ENCODE measurements at regions not wholly inside any gene's neighbourhood (a gene's known extent, or its start where the extent isn't known, plus 50 kb on each side); places are given as distances from the start of the nearest gene placed in this dataset.

DNA sequence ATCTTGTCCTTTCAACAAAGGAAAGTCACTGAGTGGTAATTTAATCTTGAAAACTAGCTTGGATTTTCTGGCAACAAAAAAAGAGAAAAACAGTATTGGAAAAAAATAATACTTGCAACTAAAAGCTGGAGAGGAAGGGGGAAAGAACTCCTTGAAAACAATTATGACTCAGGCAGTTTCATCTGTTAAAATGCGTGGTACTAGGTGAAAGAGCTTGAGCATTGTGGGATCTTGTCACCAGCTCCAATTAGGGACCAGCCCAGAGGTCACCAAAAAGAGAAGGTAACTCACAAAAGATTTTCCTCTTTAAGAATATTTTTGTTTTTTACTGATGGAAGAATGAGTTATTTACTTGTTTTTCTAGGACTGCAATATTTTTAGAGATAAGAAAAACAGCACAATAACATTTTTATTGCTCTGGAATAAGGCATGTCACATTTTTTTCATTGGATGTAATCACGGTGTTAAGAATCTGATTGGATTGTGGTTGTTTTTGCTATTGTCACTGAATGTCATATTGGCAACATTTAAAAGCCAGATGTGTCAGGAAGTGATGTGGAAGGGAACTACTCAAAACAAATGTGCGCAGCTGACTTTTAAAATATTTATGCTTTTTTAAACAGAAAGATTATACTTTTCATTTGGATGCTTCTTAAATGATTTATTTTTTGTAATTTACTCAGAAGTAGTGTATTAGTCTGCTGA lies 78.5 kb upstream of the ADAMTS5 start:
- Mint-ChIP-seq H3K4me1 (no peaks in the 10 kb centered on the region), H3K36me3 (ENCODE audit: low read depth) (no peaks in the 10 kb centered on the region), H3K27ac (no peak overlapping the region), H3K27me3 (no peaks in the 10 kb centered on the region), H3K9me3 (no peaks in the 10 kb centered on the region), H3K4me3 (no peak overlapping the region)
- DNase-seq, result no peak
- POLR2A ChIA-PET, result no interaction called here
- intact Hi-C loops (cut with micrococcal nuclease), result no loop called here
- TF ChIP-seq, protein P1, sequence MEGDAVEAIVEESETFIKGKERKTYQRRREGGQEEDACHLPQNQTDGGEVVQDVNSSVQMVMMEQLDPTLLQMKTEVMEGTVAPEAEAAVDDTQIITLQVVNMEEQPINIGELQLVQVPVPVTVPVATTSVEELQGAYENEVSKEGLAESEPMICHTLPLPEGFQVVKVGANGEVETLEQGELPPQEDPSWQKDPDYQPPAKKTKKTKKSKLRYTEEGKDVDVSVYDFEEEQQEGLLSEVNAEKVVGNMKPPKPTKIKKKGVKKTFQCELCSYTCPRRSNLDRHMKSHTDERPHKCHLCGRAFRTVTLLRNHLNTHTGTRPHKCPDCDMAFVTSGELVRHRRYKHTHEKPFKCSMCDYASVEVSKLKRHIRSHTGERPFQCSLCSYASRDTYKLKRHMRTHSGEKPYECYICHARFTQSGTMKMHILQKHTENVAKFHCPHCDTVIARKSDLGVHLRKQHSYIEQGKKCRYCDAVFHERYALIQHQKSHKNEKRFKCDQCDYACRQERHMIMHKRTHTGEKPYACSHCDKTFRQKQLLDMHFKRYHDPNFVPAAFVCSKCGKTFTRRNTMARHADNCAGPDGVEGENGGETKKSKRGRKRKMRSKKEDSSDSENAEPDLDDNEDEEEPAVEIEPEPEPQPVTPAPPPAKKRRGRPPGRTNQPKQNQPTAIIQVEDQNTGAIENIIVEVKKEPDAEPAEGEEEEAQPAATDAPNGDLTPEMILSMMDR (IDR thresholded peaks at IDR 0.05), result no peak
- CTCF ChIA-PET, result no interaction called here
- ATAC-seq (ENCODE audit: low read depth), result no peak

DNA sequence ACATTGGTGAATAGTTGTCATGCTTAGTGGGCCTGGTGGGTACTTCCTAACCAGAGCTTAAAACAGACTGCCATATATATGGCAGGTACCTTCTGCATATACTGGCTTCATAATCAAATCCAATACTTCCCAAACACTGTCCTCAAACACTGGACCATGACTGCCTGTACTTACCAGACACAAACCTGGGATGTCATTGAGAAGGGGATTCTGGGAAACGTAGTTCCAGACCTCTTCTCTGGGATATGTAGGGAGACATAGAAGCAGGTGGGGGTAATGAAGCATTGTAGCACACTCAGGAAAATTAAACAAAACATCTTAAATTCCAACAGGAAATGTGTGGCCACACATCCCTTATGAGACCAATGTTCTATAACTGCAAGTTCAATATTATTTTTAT lies 76.5 kb upstream of the ADAMTS5 start:
- ATAC-seq (ENCODE audit: low read depth) (no peak), DNase-seq (no peak)
- Mint-ChIP-seq H3K4me3 (no peak overlapping the region), H3K9me3 (no peaks in the 10 kb centered on the region), H3K27me3 (no peaks in the 10 kb centered on the region), H3K27ac (no peak overlapping the region), H3K36me3 (ENCODE audit: low read depth) (no peaks in the 10 kb centered on the region), H3K4me1 (no peaks in the 10 kb centered on the region)
- intact Hi-C loops (cut with micrococcal nuclease), result no loop called here
- TF ChIP-seq, protein P1 (IDR thresholded peaks at IDR 0.05), result no peak
- CTCF ChIA-PET, result no interaction called here
- POLR2A ChIA-PET, result no interaction called here

DNA sequence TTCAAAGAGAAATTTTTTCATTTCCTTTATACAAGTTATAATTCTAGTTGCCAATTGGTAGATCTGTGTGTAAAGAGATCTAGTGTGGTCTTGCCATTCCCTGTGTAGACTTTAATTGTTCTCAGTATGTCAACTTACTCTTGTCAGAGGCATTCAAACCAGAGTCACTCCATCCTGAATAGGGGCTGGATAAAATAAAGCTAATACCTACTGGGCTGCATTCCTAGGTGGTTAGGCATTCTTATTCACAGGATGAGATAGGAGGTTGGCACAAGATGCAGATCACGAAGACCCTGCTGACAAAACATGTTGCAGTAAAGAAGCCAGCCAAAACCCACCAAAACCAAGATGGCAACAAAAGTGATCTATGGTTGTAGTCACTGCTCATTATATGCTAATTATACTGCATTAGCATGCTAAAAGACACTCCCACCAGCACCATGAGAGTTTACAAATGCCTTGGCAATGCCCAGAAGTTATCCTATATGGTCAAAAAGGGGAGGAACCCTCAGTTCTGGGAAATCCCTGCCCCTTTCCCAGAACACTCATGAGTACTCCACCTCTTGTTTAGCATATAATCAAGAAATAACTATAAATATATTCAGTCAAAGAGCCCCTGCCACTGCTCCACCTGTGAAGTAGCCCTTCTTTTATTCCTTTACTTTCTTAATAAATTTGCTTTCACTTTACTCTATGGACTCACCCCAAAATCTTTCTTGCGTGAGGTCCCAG lies 74.0 kb upstream of the ADAMTS5 start:
- Mint-ChIP-seq H3K36me3 (ENCODE audit: low read depth) (no peaks in the 10 kb centered on the region), H3K4me1 (no peaks in the 10 kb centered on the region), H3K27me3 (no peaks in the 10 kb centered on the region), H3K4me3 (no peak overlapping the region), H3K27ac (no peak overlapping the region), H3K9me3 (no peaks in the 10 kb centered on the region)
- CTCF ChIA-PET, result no interaction called here
- POLR2A ChIA-PET, result no interaction called here
- no peak for DNase-seq
- ATAC-seq (ENCODE audit: low read depth), result no peak
- intact Hi-C loops (cut with micrococcal nuclease), result no loop called here
- TF ChIP-seq, protein P1 (IDR thresholded peaks at IDR 0.05), result no peak

DNA sequence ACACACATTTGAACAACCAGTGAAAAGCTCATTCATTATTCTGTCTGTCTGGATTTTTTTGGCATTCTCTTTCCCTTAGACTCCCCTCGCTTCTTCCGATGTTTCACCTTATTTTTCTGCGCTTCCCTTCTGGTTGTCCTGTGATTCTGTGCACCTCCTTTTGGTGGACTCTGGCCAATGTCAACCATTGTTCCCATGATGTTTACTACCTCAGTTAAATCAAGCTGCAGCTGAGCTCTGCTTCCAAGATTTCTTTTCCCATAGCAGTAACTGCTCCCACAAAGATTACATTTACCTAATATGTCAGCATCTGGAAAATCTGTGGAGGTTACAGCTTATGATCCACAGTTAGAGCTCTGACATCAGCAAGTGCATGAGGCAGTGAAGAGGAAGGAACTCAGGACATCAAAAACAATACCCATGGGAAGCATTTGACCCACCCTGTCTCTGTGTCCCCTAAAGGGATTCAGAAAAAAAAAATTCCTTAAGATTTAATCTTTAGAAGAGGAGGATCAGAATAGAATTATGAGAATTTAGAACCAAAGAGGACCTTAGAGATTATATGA lies 69.9 kb upstream of the ADAMTS5 start:
- POLR2A ChIA-PET, result no interaction called here
- CTCF ChIA-PET, result no interaction called here
- intact Hi-C loops (cut with micrococcal nuclease), result no loop called here

DNA sequence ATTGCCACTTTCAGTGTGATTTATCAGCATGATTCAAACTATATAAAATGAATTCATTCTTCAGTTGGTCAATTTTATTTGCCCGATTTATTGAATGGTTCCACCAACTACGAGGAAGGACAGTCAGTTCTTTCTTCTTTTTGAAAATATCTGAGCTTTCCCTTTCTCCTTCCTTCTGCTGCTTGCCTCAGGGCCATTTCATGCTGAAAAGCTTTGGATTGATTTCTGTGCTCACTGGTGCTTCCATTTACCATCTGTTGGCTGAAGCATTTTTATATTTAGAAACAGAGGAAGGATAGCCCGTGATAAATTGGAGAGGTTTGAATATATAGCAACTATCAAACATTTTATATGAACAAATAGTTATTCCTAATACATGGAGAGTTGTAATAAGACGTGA lies 68.9 kb upstream of the ADAMTS5 start:
- Mint-ChIP-seq H3K4me3 (no peak overlapping the region), H3K9me3 (no peaks in the 10 kb centered on the region), H3K36me3 (ENCODE audit: low read depth) (no peaks in the 10 kb centered on the region), H3K4me1 (no peaks in the 10 kb centered on the region), H3K27ac (no peak overlapping the region), H3K27me3 (no peaks in the 10 kb centered on the region)
- no peak for DNase-seq
- no peak for ATAC-seq (ENCODE audit: low read depth)
- TF ChIP-seq, protein P1 (IDR thresholded peaks at IDR 0.05), result no peak
- intact Hi-C loops (cut with micrococcal nuclease), result no loop called here
- POLR2A ChIA-PET, result no interaction called here
- CTCF ChIA-PET, result no interaction called here

More for the DNA sequence above, 69.9 kb upstream of the ADAMTS5 start:
- H3K4me1 Mint-ChIP-seq, result no peaks in the 10 kb centered on the region
- TF ChIP-seq, protein P1 (IDR thresholded peaks at IDR 0.05), result no peak
- H3K36me3 Mint-ChIP-seq (ENCODE audit: low read depth), result no peaks in the 10 kb centered on the region
- no peak overlapping the region for H3K27ac Mint-ChIP-seq
- no peaks in the 10 kb centered on the region for H3K9me3 Mint-ChIP-seq
- no peaks in the 10 kb centered on the region for H3K27me3 Mint-ChIP-seq
- no peak for ATAC-seq (ENCODE audit: low read depth)
- no peak for DNase-seq
- H3K4me3 Mint-ChIP-seq, result no peak overlapping the region

Measured in activated B cell treated with CpG ODN at 0.5 μM for 24 hours (primary cell).